GM12878 (cell line): ENCODE measurements at regions not wholly inside any gene's neighbourhood (a gene's known extent, or its start where the extent isn't known, plus 50 kb on each side); places are given as distances from the start of the nearest gene placed in this dataset.

ENCODE experiments used
- ATAC-seq: fragments of 200-7000 bp; cut with Tn5 transposase; 3 replicates; pipeline ENCODE4 v1.9.1; 2020; ENCODE audit warnings: mild to moderate bottlenecking, moderate library complexity
- BruUV-seq: library from RNA; stranded (reverse); fragments of 400-500 nt; replicated peaks from 2 replicates; lab custom pipeline; 2021; lab: Mats Ljungman, UMichigan
- CTCF ChIA-PET: fragments of 300-600 bp; sonication (Branson Sonifier 250); formaldehyde crosslinking; extraction: SDS; loops from one replicate; lab custom pipeline; 2021; ENCODE audit warnings: inconsistent platforms; lab: Yijun Ruan, JAX
- POLR2A ChIA-PET: fragments of 350-600 bp; formaldehyde crosslinking; extraction: SDS; loops from one replicate; lab custom pipeline; 2021; ENCODE audit warnings: inconsistent platforms; lab: Charles Lee
- RAD21 ChIA-PET: fragments of 300-600 bp; sonication (Branson Sonifier 250); formaldehyde crosslinking; loops from one replicate; lab custom pipeline; 2023; ENCODE audit warnings: antibody characterized with exemption; ENCODE audit not compliant: unreplicated experiment; lab: Charles Lee
- SMC1A ChIA-PET: fragments of 300-600 bp; sonication (Branson Sonifier 250); formaldehyde crosslinking; loops from one replicate; lab custom pipeline; 2023; ENCODE audit not compliant: unreplicated experiment, uncharacterized antibody; lab: Charles Lee
- DNase-seq: peaks from one replicate; pipeline ENCODE4 v3.0.0-alpha.2; 2011; ENCODE audit warnings: low read depth, low spot score
- FAIRE-seq: peaks from 3 replicates; lab custom pipeline; 2011; peaks lifted over from hg19 to GRCh38; lab: Jason Lieb, UNC
- H2AFZ ChIP-seq: 2 replicates; pipeline ENCODE4 v1.6.0; 2011; ENCODE audit warnings: low read depth, low read length, control low read depth; ENCODE audit not compliant: control insufficient read depth
- H3K27ac ChIP-seq: 2 replicates; pipeline ENCODE4 v1.5.1; 2011; ENCODE audit warnings: control low read depth; ENCODE audit not compliant: control insufficient read depth, insufficient read depth
- H3K27me3 ChIP-seq, 2 experiments: replicated peaks in 1 of 2; 2 replicates each; pipeline versions ENCODE4 v1.6.0 to v1.6.1; 2011; ENCODE audit warnings: low read length in 1 of 2; ENCODE audit not compliant: control insufficient read depth in 2 of 2, insufficient read depth in 2 of 2
- H3K36me3 ChIP-seq, 2 experiments: 2 replicates each; pipeline ENCODE4 v1.5.1; 2011; ENCODE audit warnings: low read length in 1 of 2; ENCODE audit not compliant: control insufficient read depth in 2 of 2, insufficient read depth in 2 of 2
- H3K4me1 ChIP-seq: 2 replicates; pipeline ENCODE4 v1.6.1; 2011; ENCODE audit warnings: mild to moderate bottlenecking, low read length, moderate library complexity, mixed read lengths; ENCODE audit not compliant: control insufficient read depth, insufficient read depth
- H3K4me2 ChIP-seq: 2 replicates; pipeline ENCODE4 v1.6.0; 2011; ENCODE audit warnings: control low read depth; ENCODE audit not compliant: control insufficient read depth, insufficient read depth
- H3K4me3 ChIP-seq: fragments of 200-600 bp; sonication (generic); 2 replicates; pipeline ENCODE4 v1.5.1; 2016
- H3K79me2 ChIP-seq: 2 replicates; pipeline ENCODE4 v1.6.0; 2011; ENCODE audit warnings: low read length; ENCODE audit not compliant: control insufficient read depth, insufficient read depth
- H3K9ac ChIP-seq: 2 replicates; pipeline ENCODE4 v1.8.0; 2011; ENCODE audit warnings: low read length, control low read depth, mixed read lengths; ENCODE audit not compliant: control insufficient read depth, insufficient read depth
- H3K9me3 ChIP-seq: replicated peaks from 3 replicates; pipeline ENCODE4 v1.5.1; 2011; ENCODE audit warnings: mild to moderate bottlenecking, low read length; ENCODE audit not compliant: control insufficient read depth, insufficient read depth
- H4K20me1 ChIP-seq: 2 replicates; pipeline ENCODE4 v1.6.0; 2011; ENCODE audit not compliant: control insufficient read depth, insufficient read depth
- CEBPZ ChIP-seq: fragments of 150-350 bp; IDR thresholded peaks from 2 replicates; pipeline ENCODE4 v1.6.1; 2016; ENCODE audit warnings: low read depth, low read length
- LARP7 ChIP-seq: fragments of 450-650 bp; IDR thresholded peaks from 2 replicates; pipeline ENCODE4 v1.6.1; 2017; ENCODE audit warnings: mild to moderate bottlenecking
- MXI1 ChIP-seq: fragments of 150-350 bp; IDR thresholded peaks from 2 replicates; pipeline ENCODE4 v1.6.1; 2011; ENCODE audit warnings: low read depth, mild to moderate bottlenecking, inconsistent platforms, low read length, improper control_type of control experiment
- MYB ChIP-seq: fragments of 150-350 bp; IDR thresholded peaks from 2 replicates; pipeline ENCODE4 v1.6.1; 2014; ENCODE audit warnings: mild to moderate bottlenecking, low read depth, low read length, borderline replicate concordance
- NFXL1 ChIP-seq: fragments of 450-650 bp; IDR thresholded peaks from 2 replicates; pipeline ENCODE4 v1.6.1; 2017; ENCODE audit warnings: antibody characterized with exemption, mild to moderate bottlenecking, borderline replicate concordance
- NFYA ChIP-seq: IDR thresholded peaks from 2 replicates; pipeline ENCODE4 v1.6.1; 2011; ENCODE audit warnings: low read depth, mild to moderate bottlenecking, low read length, improper control_type of control experiment, borderline replicate concordance
- RBBP5 ChIP-seq: fragments of 200-600 bp; sonication (generic); conservative IDR thresholded peaks from 2 replicates; pipeline ENCODE4 v1.6.1; 2016
- SPI1 ChIP-seq: IDR thresholded peaks from 2 replicates; pipeline ENCODE4 v1.6.1; 2011; ENCODE audit warnings: low read depth, mild to moderate bottlenecking, low read length, moderate library complexity, borderline replicate concordance; ENCODE audit not compliant: insufficient read depth
- SUPT20H ChIP-seq: IDR thresholded peaks from 2 replicates; pipeline ENCODE4 v1.6.1; 2011; ENCODE audit warnings: low read depth, mild to moderate bottlenecking, low read length, moderate library complexity, borderline replicate concordance; ENCODE audit not compliant: control insufficient read depth
- TBL1XR1 ChIP-seq: IDR thresholded peaks from 2 replicates; pipeline ENCODE4 v1.6.1; 2012; ENCODE audit warnings: low read depth, low read length, improper control_type of control experiment
- TCF3 ChIP-seq: IDR thresholded peaks from 2 replicates; pipeline ENCODE4 v1.6.1; 2012; ENCODE audit warnings: low read depth, mild to moderate bottlenecking, low read length, borderline replicate concordance; ENCODE audit not compliant: insufficient read depth
- WGBS: methylation state at CpG from one replicate; pipeline ENCODE4 v1.1.6; 2016; ENCODE audit warnings: low lambda C conversion rate; ENCODE audit not compliant: insufficient replicate concordance, insufficient coverage; ENCODE audit errors: missing lambda C conversion rate; 5-methylcytosine and 5-hydroxymethylcytosine counted together
- in situ Hi-C: fragments of 300-500 bp; cut with MboI; formaldehyde crosslinking; loops from 9 replicates; pipeline ENCODE4 v1.14.3; 2018; ENCODE audit warnings: mixed read lengths
- intact Hi-C: fragments of 100-400 bp; cut with micrococcal nuclease; formaldehyde crosslinking; loops from one replicate; pipeline ENCODE4 v1.14.2; 2022; ENCODE audit not compliant: unreplicated experiment
- TF ChIP-seq, protein P1 (sequence below): IDR thresholded peaks from 2 replicates; pipeline ENCODE4 v1.6.1; 2011; ENCODE audit warnings: borderline replicate concordance, low read depth, mild to moderate bottlenecking, moderate library complexity, mixed read lengths, low read length; ENCODE audit not compliant: insufficient read depth; ENCODE audit errors: extremely low read length
- TF ChIP-seq, protein P2 (sequence below): IDR thresholded peaks from 2 replicates; pipeline ENCODE4 v1.6.1; 2012; ENCODE audit warnings: low read length, inconsistent platforms

GRCh38 chr5:91214571-91214970 lies 168.5 kb downstream of the ARRDC3 start:
- ATAC-seq, result no peak
- Histone ChIP-seq H3K79me2 (no peaks in the 10 kb centered on the region), H2AFZ (no peak overlapping the region), H3K27me3 (no peaks in the 10 kb centered on the region; a peak in 1 of 4 replicates), H3K4me2 (no peak overlapping the region), H3K4me3 (no peak overlapping the region), H3K27ac (no peak overlapping the region), H3K9me3 (no peaks in the 10 kb centered on the region; the same call in 2 of the 3 replicates), H3K36me3 (no peaks in the 10 kb centered on the region), H3K9ac (no peak overlapping the region), H3K4me1 (no peaks in the 10 kb centered on the region), H4K20me1 (no peaks in the 10 kb centered on the region)
- CTCF ChIA-PET, result interaction anchor here (0.6 to 2.9 kb wide), 6 partner anchors 30 to 284 kb away, joined by 3 to 18 read pairs (median 4); no protein-coding TSS in a partner anchor
- 47% methylated on average over 4 of the region's 4 CpGs for WGBS
- no peak for TF ChIP-seq MXI1
- no peak for TF ChIP-seq SUPT20H
- no peak for TF ChIP-seq NFXL1
- TF ChIP-seq, protein P1, sequence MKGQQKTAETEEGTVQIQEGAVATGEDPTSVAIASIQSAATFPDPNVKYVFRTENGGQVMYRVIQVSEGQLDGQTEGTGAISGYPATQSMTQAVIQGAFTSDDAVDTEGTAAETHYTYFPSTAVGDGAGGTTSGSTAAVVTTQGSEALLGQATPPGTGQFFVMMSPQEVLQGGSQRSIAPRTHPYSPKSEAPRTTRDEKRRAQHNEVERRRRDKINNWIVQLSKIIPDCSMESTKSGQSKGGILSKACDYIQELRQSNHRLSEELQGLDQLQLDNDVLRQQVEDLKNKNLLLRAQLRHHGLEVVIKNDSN, result no peak
- no peak for TF ChIP-seq TCF3
- no peak for TF ChIP-seq SPI1
- no peak for TF ChIP-seq CEBPZ
- TF ChIP-seq LARP7, result no peak
- TF ChIP-seq TBL1XR1, result no peak
- no peak for TF ChIP-seq NFYA
- TF ChIP-seq, protein P2, sequence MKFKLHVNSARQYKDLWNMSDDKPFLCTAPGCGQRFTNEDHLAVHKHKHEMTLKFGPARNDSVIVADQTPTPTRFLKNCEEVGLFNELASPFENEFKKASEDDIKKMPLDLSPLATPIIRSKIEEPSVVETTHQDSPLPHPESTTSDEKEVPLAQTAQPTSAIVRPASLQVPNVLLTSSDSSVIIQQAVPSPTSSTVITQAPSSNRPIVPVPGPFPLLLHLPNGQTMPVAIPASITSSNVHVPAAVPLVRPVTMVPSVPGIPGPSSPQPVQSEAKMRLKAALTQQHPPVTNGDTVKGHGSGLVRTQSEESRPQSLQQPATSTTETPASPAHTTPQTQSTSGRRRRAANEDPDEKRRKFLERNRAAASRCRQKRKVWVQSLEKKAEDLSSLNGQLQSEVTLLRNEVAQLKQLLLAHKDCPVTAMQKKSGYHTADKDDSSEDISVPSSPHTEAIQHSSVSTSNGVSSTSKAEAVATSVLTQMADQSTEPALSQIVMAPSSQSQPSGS, result no peak
- no peak for TF ChIP-seq MYB
- TF ChIP-seq RBBP5, result no peak
- POLR2A ChIA-PET, result no interaction called here
- in situ Hi-C loops, result no loop called here
- SMC1A ChIA-PET, result interaction anchor here (0.7 to 2.6 kb wide), 4 partner anchors 66 to 283 kb away, joined by 3 to 11 read pairs (median 4); no protein-coding TSS in a partner anchor
- no peak for FAIRE-seq
- RAD21 ChIA-PET, result no interaction called here
- no TSS peak for BruUV-seq
- no peak for DNase-seq
- intact Hi-C loops, result loop anchor here (10.0 kb wide), 1 partner anchor 280 kb away; no protein-coding TSS in a partner anchor
